Thoracic aorta (tissue), 2 donors: ENCODE measurements at regions not wholly inside any gene's neighbourhood (a gene's known extent, or its start where the extent isn't known, plus 50 kb on each side); places are given as distances from the start of the nearest gene placed in this dataset.

Experiments used
- ATAC-seq: fragments of 150-250 bp; one replicate; pipeline ENCODE4 v1.8.0; 2017; ENCODE audit warnings: low read depth; ENCODE audit not compliant: insufficient number of reproducible peaks, low FRiP score
- DNase-seq: peaks from one replicate; pipeline ENCODE4 v3.0.0-alpha.2; 2020; ENCODE audit warnings: low spot score
- H3K27ac ChIP-seq, 2 donors: fragments of 200-600 bp; sonication (generic); 1 replicate in 1 of 2; 2 replicates in 1 of 2; pipeline ENCODE4 v1.5.1; 2016; ENCODE audit warnings: mild to moderate bottlenecking in 2 of 2, moderate library complexity in 2 of 2
- H3K27me3 ChIP-seq: fragments of 200-600 bp; sonication (generic); replicated peaks from 2 replicates; pipeline ENCODE4 v1.6.0; 2016; ENCODE audit warnings: mild to moderate bottlenecking; ENCODE audit not compliant: insufficient read depth
- H3K36me3 ChIP-seq: fragments of 200-600 bp; sonication (generic); one replicate; pipeline ENCODE4 v1.5.1; 2016
- H3K4me1 ChIP-seq, 2 donors: fragments of 200-600 bp; sonication (generic); 1 replicate in 1 of 2; 2 replicates in 1 of 2; pipeline versions ENCODE4 v1.5.1 to v1.6.0; 2016; ENCODE audit warnings: low read depth in 2 of 2, mild to moderate bottlenecking in 1 of 2; ENCODE audit not compliant: control insufficient read depth in 1 of 2
- H3K4me3 ChIP-seq: fragments of 200-600 bp; sonication (generic); 2 replicates; pipeline ENCODE4 v1.5.1; 2016; ENCODE audit warnings: mild to moderate bottlenecking
- H3K9me3 ChIP-seq: fragments of 200-600 bp; sonication (generic); 2 replicates; pipeline ENCODE4 v1.5.1; 2016
- TF ChIP-seq, protein P1 (sequence below): fragments of 200-600 bp; sonication (generic); IDR thresholded peaks from one replicate; pipeline ENCODE4 v1.5.1; 2019; ENCODE audit warnings: antibody characterized with exemption

GRCh38 chr3:25171118-25171807 lies 256.8 kb upstream of the RARB start:
- H3K4me1 ChIP-seq, result no peaks in the 10 kb centered on the region
- H3K27me3 ChIP-seq, result no peaks in the 10 kb centered on the region
- TF ChIP-seq, protein P1, sequence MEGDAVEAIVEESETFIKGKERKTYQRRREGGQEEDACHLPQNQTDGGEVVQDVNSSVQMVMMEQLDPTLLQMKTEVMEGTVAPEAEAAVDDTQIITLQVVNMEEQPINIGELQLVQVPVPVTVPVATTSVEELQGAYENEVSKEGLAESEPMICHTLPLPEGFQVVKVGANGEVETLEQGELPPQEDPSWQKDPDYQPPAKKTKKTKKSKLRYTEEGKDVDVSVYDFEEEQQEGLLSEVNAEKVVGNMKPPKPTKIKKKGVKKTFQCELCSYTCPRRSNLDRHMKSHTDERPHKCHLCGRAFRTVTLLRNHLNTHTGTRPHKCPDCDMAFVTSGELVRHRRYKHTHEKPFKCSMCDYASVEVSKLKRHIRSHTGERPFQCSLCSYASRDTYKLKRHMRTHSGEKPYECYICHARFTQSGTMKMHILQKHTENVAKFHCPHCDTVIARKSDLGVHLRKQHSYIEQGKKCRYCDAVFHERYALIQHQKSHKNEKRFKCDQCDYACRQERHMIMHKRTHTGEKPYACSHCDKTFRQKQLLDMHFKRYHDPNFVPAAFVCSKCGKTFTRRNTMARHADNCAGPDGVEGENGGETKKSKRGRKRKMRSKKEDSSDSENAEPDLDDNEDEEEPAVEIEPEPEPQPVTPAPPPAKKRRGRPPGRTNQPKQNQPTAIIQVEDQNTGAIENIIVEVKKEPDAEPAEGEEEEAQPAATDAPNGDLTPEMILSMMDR, result no peak
- no peak for DNase-seq
- H3K36me3 ChIP-seq, result no peaks in the 10 kb centered on the region
- ATAC-seq, result no peak
- H3K9me3 ChIP-seq, result peaks cover 12% of the 10 kb centered on the region
- no peak overlapping the region for H3K4me3 ChIP-seq
- H3K27ac ChIP-seq, result no peak overlapping the region

DNA sequence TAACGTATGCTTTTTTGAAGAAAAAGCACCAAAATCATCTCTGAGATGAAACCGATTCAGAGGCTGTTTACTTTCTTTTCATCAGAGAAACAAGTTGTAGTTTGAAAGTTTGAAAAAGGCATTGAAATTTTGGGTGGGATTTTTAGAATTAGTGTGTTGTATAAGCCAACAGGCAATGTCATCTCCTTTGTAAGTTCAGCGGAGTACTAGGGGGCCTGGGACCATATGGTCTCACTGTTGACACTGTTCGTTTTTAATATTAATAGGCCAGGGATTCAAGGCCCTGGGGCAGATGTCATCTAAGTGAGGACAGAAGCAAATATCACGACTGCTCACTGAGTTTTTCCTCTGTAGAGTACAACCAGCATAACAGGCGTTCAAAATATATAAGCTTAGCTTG lies 256.2 kb upstream of the RARB start:
- DNase-seq (no peak), ATAC-seq (no peak)
- H3K4me1 ChIP-seq, result no peaks in the 10 kb centered on the region
- H3K4me3 ChIP-seq, result no peak overlapping the region
- TF ChIP-seq, protein P1, result no peak
- H3K36me3 ChIP-seq, result no peaks in the 10 kb centered on the region
- H3K27ac ChIP-seq, result no peak overlapping the region
- H3K9me3 ChIP-seq, result peaks cover 12% of the 10 kb centered on the region
- H3K27me3 ChIP-seq, result no peaks in the 10 kb centered on the region

DNA sequence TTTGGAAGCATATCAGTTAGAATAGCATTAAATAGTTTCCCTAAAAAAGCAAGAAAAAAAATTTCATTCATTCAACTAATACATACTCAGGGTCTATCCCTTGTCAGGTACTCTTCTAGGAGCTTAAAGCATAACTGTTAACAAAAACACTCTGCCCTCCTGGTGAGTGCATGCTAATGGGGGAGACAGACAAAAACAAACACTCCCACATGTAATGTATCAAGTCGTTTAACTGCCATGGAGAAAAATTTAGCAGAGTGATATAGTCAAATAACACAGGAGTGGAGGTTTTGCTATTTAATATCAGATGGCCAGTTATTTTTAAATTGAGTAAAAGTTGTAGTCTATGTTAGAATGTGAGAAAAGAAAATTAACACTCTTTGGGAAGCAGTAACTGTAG lies 254.5 kb upstream of the RARB start:
- Histone ChIP-seq H3K36me3 (no peaks in the 10 kb centered on the region), H3K4me1 (no peaks in the 10 kb centered on the region), H3K4me3 (no peak overlapping the region), H3K27ac (no peak overlapping the region), H3K27me3 (no peaks in the 10 kb centered on the region), H3K9me3 (peaks cover 3% of the 10 kb centered on the region)
- DNase-seq (no peak), ATAC-seq (no peak)
- TF ChIP-seq, protein P1, result no peak

- TF ChIP-seq, protein P1, result no peak
- Histone ChIP-seq H3K4me1 (no peaks in the 10 kb centered on the region), H3K36me3 (no peaks in the 10 kb centered on the region), H3K27ac (no peak overlapping the region), H3K27me3 (no peaks in the 10 kb centered on the region), H3K4me3 (no peak overlapping the region), H3K9me3 (no peaks in the 10 kb centered on the region)
- ATAC-seq (no peak), DNase-seq (no peak)
Observed at GRCh38 chr3:25174251-25174650, 253.8 kb upstream of the RARB start.

- H3K4me1 ChIP-seq, result no peaks in the 10 kb centered on the region
- no peaks in the 10 kb centered on the region for H3K27me3 ChIP-seq
- no peak for DNase-seq
- H3K4me3 ChIP-seq, result no peak overlapping the region
- H3K9me3 ChIP-seq, result no peaks in the 10 kb centered on the region
- no peak for ATAC-seq
- no peaks in the 10 kb centered on the region for H3K36me3 ChIP-seq
- TF ChIP-seq, protein P1, result no peak
- H3K27ac ChIP-seq, result no peak overlapping the region
Observed at GRCh38 chr3:25177041-25177440, 251.0 kb upstream of the RARB start.
